HG02981 (cell line): ENCODE measurements at regions not wholly inside any gene's neighbourhood (a gene's known extent, or its start where the extent isn't known, plus 50 kb on each side); places are given as distances from the start of the nearest gene placed in this dataset.
"Not testable (repeated sequence)": the region's sequence is repeated elsewhere in the genome, so short reads cannot be mapped to it uniquely, and the experiment has no call there.

Experiments used
- ATAC-seq: cut with Tn5 transposase; IDR thresholded peaks from one replicate; pipeline ENCODE4 v1.9.1; 2021; ENCODE audit warnings: mild to moderate bottlenecking, moderate library complexity; ENCODE audit not compliant: unreplicated experiment

DNA sequence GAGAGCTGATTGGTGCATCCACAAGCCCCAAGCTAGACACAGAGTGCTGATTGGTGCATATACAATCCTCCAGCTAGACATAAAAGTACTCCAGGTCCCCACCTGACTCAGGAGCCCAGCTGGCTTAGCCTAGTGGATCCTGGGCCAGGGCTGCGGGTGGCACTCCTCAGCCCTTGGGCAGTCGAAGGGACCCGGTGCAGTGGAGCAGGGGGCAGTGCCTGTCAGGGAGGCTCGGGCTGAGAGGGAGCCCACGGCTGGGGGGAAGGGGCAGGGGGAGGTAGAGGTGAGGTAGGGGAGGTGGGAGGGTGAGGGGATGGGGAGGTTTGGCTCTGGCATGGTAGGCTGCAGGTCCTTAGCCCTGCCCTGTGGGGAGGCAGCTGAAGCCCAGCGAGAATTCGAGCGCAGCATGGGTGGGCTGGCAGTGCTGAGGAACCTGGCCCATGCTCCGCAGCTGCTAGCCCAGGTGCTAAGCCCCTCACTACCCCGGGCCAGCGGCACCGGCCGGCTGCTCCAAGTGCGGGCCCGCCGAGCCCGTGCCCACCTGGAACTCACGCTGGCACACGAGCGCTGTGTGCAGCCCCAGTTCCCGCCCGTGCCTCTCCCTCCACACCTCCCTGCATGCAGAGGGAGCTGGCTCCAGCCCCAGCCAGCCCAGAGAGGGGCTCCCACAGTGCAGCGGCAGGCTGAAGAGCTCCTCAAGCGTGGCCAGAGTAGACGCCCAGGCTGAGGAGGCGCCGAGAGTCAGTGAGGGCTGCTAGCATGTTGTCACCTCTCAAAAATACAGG is 742.8 kb downstream of the FAM181B start:
- no peak for ATAC-seq

DNA sequence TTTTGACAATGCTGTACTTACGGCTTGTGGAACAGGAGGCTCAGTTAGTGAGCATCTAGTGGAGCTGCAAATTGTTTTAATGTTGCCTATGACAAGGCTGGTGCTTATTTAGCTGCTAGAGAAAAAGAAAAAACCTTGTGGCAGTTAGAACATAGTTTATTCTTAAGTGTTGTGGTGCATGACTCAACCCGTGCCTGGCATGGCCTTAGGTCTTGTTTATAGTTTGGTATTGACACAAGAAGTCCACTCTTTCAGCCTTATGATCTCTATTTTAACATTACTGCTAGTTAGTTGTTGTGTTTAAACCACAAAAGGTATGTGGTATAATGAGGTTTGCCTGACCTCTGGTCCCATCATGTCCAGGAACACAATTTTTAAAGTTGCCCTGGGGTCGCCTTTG is 744.6 kb downstream of the FAM181B start:
- no peak for ATAC-seq

GRCh38 chr11:81987829-81988472 is 745.7 kb downstream of the FAM181B start:
- ATAC-seq: peak; percentile 53

- ATAC-seq: no peak
Observed at GRCh38 chr11:81986556-81987161, 747.0 kb downstream of the FAM181B start.

GRCh38 chr11:81979448-81979847 is 754.2 kb downstream of the FAM181B start:
- ATAC-seq: peak; percentile 45

GRCh38 chr11:81975261-81975900 is 758.3 kb downstream of the FAM181B start:
- ATAC-seq: no peak

DNA sequence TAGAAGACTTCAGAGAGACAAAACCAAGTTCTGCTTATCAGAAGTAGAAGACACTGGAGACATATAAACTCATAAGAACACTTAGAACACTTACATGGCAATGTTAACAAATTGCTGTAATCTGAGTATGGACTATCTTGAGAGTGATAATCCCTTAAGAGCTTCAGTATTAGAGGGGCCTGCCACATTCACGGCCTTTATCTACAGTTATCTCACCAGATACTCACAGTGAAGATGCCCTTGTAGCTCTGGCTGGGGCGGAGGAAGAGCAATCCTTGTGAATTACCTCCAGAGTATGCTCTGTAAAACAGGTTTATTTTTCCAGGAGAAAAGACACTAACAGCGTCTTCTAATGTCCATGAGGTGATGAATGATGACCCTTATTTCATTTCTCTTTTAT is 762.8 kb downstream of the FAM181B start:
- ATAC-seq: no peak

DNA sequence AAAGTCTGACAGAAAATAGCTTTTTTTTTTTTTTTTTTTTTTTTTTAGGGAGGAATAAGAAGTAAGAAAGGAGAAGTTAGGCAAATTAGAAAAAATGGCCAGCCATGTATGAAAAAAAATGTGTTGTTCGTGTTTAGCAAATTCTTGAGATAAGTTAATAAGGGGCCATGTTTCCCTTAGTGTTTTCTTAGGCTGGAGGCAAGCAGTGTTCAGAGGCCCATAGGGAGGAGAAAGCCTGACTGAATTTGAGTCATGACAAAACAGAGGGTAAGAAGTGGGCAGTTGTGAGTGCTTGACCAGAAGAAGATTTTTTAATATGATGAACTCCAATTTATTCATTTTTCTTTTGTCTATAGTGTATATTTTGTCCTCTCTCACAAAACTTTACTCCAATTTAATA is 766.4 kb downstream of the FAM181B start:
- no peak for ATAC-seq

DNA sequence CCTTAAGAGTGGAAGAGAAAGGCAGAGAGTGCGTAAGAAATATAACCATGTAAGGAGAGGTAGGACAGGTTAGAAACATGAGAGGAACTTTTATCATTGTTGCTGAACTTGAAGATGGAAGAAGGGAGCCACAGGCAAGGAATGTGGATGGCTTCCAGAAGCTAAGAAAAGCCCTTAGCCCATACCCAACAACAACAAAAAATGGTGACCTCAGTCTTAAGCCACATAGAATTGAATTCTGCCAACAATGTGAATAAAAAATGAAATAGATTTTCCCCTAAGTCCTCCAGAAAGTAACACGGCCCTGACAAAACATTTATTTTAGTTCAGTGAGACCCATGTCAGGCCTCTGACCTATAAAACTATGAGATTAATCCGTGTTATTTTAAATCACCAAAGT is 767.3 kb downstream of the FAM181B start:
- ATAC-seq: no peak

- ATAC-seq: no peak
Observed at GRCh38 chr11:81963018-81963417, 770.6 kb downstream of the FAM181B start.

DNA sequence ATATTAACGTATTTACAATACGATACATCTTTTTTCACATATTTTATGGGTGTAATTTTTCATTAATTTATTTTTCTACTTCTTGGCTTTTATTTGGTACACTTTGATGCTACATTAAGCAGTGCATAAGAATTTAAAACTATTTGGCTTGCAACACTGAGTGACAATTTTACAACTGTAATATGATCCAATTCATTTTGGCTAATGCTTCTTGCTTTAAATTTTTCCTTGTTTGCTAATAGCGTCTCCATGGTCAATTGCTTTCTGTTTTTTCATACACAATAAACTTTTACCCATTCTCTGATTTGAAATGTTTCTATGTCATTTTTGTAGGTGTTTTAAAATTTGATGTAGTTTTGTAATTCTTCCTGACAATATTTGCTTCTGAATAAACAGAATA is 773.2 kb downstream of the FAM181B start:
- no peak for ATAC-seq

DNA sequence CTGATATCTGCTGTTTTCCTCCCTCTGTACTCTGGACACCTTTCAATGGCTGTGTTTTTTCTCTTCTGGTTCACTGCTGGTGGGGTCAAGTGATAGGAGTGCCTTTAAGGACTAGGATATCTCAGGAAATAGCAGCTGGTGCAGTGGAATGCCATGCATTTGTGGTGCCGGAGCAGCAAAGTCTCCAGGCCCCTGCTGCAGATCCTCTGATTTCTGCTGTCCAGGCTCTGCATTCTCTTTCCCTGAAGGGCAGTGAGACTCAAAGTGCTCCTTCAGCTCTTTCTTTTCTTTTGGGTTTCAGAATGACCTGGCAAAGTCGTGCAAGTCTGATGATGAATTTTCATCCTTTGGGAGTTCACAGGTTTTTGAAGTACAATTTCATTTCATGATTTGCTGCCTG is 774.3 kb downstream of the FAM181B start:
- ATAC-seq: no peak

DNA sequence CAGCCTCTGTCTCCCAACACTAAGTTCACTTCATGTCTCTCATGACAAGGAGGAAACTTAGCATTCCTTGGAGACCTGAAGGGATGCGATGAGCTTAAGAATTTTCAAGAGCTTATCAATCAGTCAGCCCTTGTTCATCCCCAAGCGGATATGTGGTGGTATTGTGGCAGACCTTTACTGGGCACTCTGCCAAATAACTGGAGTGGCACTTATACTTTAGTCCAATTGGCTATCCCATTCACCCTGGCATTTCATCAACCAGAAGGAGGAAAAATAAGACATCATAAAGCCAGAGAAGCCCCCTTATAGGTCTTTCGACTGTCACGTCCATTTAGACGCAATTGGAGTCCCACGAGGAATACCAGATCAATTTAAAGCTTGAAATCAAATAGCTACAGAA is 779.4 kb downstream of the FAM181B start:
- ATAC-seq: not testable (repeated sequence)

DNA sequence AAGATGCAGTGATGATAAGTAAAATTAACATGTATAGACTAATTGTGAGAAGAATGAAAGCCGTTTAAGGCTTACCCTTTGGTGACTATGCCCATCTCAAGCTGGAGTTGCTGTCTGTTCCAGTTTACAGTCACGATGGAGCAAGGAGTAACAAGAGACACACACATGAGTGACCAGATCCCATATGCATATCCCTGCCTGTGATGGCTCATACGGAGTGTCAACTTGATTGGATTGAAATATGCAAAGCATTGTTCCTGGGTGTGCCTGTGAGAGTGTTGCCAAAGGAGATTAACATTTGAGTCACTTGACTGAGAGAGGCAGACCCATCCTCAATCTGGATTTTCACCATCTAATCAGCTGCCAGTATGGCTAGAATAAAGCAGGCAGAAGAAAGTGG is 786.8 kb downstream of the FAM181B start:
- ATAC-seq: no peak

DNA sequence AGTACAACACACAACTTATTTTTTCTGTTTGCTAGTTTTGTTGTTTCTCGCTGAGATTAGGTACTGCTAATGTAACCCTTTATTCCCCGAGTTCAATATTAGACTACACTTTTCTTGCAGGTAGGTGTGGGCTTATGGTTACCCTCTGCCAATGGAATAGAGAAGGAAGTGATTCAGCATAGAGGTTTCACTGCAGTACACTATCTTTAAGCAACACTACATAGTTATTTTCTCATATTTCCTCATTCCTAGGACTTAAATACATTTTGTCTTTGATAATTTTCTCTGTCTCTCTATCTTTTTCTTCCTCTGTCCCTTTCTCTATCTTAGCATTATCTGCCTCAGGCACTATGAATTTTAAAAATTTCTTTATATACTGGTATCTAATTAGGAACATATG is 791.0 kb downstream of the FAM181B start:
- no peak for ATAC-seq

GRCh38 chr11:81941998-81942397 is 791.7 kb downstream of the FAM181B start:
- no peak for ATAC-seq

- ATAC-seq: no peak
Observed at GRCh38 chr11:81932303-81932702, 801.4 kb downstream of the FAM181B start.

GRCh38 chr11:81920205-81920604 is 813.5 kb downstream of the FAM181B start:
- ATAC-seq: no peak

GRCh38 chr11:81916451-81916850 is 817.2 kb downstream of the FAM181B start:
- ATAC-seq: no peak

DNA sequence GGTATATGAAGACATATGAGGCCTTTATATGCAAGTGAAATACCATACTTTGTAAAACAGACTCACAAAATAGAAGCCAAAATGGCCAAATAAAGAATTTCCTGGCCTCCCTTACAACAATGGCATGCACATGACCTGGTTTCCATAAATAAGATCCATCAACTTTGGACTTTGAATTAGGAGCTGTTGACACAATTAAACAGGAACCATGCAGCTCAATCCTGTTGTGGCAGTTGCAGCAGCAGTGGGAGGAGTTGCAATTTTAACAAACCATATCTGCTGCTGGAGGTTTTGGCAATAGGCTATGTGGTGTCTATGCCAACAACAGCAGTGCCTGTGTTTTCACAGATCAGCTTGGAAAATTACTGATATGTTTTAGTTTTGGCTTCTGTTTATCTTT is 818.6 kb downstream of the FAM181B start:
- ATAC-seq: no peak

DNA sequence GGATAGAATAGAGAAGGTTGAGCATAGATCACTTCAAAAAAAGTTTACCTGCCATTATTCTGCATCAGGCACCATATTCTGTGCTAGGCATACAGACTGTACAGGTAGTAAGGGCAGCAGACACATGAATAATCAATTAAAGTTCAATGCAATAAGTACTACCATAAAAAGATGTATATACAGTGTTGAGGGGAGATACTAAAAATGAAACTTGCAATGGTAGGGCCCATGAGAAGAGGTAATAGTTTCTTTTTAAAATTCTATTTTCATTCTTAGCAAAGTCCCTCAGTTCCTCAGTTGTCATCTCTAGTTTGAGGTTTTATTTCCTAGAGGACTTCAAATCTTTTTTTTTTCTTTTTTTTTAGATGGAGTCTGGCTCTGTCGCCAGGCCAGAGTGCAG is 819.9 kb downstream of the FAM181B start:
- no peak for ATAC-seq

GRCh38 chr11:81907996-81908395 is 825.7 kb downstream of the FAM181B start:
- ATAC-seq: no peak
